ENCODE measurements at regions not wholly inside any gene's neighbourhood (a gene's known extent, or its start where the extent isn't known, plus 50 kb on each side); places are given as distances from the start of the nearest gene placed in this dataset.
"Not testable (repeated sequence)": the region's sequence is repeated elsewhere in the genome, so short reads cannot be mapped to it uniquely, and the experiment has no call there.

GRCh38 chr18:9022397-9023155, 79.9 kb upstream of the NDUFV2 start:
- no peak for DNase-seq
- Histone ChIP-seq H3K27me3 (no peaks in the 10 kb centered on the region), H3K36me3 (replicated peaks in 1 of 2; ENCODE audit: insufficient read depth in 1 of 2, low read depth in 2 of 2) (no peaks in the 10 kb centered on the region), H3K4me1 (no peaks in the 10 kb centered on the region), H3K9me3 (no peaks in the 10 kb centered on the region), H3K4me3 (no peak overlapping the region), H3K27ac (no peak overlapping the region)
- 73 to 79% methylated on average over 8 of the region's 8 CpGs for WGBS, 2 donors
- intact Hi-C loops (cut with DNase I) = no loop called here
- no peak for ATAC-seq
- TF ChIP-seq, protein P1, sequence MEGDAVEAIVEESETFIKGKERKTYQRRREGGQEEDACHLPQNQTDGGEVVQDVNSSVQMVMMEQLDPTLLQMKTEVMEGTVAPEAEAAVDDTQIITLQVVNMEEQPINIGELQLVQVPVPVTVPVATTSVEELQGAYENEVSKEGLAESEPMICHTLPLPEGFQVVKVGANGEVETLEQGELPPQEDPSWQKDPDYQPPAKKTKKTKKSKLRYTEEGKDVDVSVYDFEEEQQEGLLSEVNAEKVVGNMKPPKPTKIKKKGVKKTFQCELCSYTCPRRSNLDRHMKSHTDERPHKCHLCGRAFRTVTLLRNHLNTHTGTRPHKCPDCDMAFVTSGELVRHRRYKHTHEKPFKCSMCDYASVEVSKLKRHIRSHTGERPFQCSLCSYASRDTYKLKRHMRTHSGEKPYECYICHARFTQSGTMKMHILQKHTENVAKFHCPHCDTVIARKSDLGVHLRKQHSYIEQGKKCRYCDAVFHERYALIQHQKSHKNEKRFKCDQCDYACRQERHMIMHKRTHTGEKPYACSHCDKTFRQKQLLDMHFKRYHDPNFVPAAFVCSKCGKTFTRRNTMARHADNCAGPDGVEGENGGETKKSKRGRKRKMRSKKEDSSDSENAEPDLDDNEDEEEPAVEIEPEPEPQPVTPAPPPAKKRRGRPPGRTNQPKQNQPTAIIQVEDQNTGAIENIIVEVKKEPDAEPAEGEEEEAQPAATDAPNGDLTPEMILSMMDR (IDR thresholded peaks at IDR 0.05) = no peak
- no peak for TF ChIP-seq POLR2A (IDR thresholded peaks at IDR 0.05)

- WGBS, 2 donors = 86 to 95% methylated on average over 9 to 15 of the region's 18 CpGs
- H3K9me3 ChIP-seq; intact Hi-C loops (cut with DNase I); ATAC-seq; DNase-seq; H3K36me3 ChIP-seq (replicated peaks in 1 of 2; ENCODE audit: insufficient read depth in 1 of 2, low read depth in 2 of 2); H3K27me3 ChIP-seq; H3K4me1 ChIP-seq; H3K27ac ChIP-seq; H3K4me3 ChIP-seq: not testable (repeated sequence)
Measured at GRCh38 chr18:9024031-9024646, 78.4 kb upstream of the NDUFV2 start.

- no peak overlapping the region for H3K27ac ChIP-seq
- no peaks in the 10 kb centered on the region for H3K36me3 ChIP-seq (replicated peaks in 1 of 2; ENCODE audit: insufficient read depth in 1 of 2, low read depth in 2 of 2)
- H3K9me3 ChIP-seq = no peaks in the 10 kb centered on the region
- no peaks in the 10 kb centered on the region for H3K27me3 ChIP-seq
- H3K4me3 ChIP-seq = no peak overlapping the region
- ATAC-seq = no peak
- intact Hi-C loops (cut with DNase I) = no loop called here
- no peak for TF ChIP-seq POLR2A (IDR thresholded peaks at IDR 0.05)
- TF ChIP-seq, protein P1 (IDR thresholded peaks at IDR 0.05) = no peak
- H3K4me1 ChIP-seq = no peaks in the 10 kb centered on the region
- WGBS, 2 donors = 32 to 40% methylated on average over 4 of the region's 4 CpGs
- no peak for DNase-seq
Measured at GRCh38 chr18:9025091-9025838, 77.2 kb upstream of the NDUFV2 start.

DNA sequence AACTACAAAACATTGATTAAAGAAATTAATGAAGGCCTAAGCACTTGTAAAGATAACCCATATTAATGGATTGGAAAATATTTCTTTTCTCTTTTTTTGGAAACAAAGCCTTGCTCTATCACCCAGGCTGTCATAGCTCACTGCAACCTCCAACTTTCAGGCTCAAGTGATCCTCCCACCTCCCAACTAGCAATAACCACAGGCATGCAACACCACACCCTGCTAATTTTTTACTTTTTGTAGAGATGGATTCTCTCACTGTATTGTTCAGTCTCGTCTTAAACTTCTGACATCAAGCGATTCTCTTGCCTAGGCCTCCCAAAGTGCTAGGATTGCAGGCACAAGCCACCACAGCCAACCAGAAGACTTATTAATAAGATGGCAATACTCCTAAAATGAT, 73.4 kb upstream of the NDUFV2 start:
- no peaks in the 10 kb centered on the region for H3K9me3 ChIP-seq
- no peaks in the 10 kb centered on the region for H3K27me3 ChIP-seq
- DNase-seq (no peak), ATAC-seq (no peak)
- no peak overlapping the region for H3K27ac ChIP-seq
- WGBS, 2 donors = 94 to 98% methylated on average over 2 of the region's 2 CpGs
- H3K4me1 ChIP-seq = no peaks in the 10 kb centered on the region
- H3K36me3 ChIP-seq (replicated peaks in 1 of 2; ENCODE audit: insufficient read depth in 1 of 2, low read depth in 2 of 2) = no peaks in the 10 kb centered on the region
- intact Hi-C loops (cut with DNase I) = no loop called here
- H3K4me3 ChIP-seq = no peak overlapping the region
- TF ChIP-seq, protein P1 (IDR thresholded peaks at IDR 0.05) = no peak
- TF ChIP-seq POLR2A (IDR thresholded peaks at IDR 0.05) = no peak

GRCh38 chr18:9032519-9032918, 70.0 kb upstream of the NDUFV2 start:
- Histone ChIP-seq H3K9me3 (no peaks in the 10 kb centered on the region), H3K36me3 (replicated peaks in 1 of 2; ENCODE audit: insufficient read depth in 1 of 2, low read depth in 2 of 2) (no peaks in the 10 kb centered on the region), H3K27ac (no peak overlapping the region), H3K27me3 (no peaks in the 10 kb centered on the region), H3K4me1 (no peaks in the 10 kb centered on the region), H3K4me3 (no peak overlapping the region)
- intact Hi-C loops (cut with DNase I) = no loop called here
- 69 to 73% methylated on average over 7 of the region's 7 CpGs for WGBS, 2 donors
- ATAC-seq (no peak), DNase-seq (no peak)
- no peak for TF ChIP-seq POLR2A (IDR thresholded peaks at IDR 0.05)
- TF ChIP-seq, protein P1 (IDR thresholded peaks at IDR 0.05) = no peak
